Hindlimb muscle (tissue), 1 donor: ENCODE measurements at regions not wholly inside any gene's neighbourhood (a gene's known extent, or its start where the extent isn't known, plus 50 kb on each side); places are given as distances from the start of the nearest gene placed in this dataset.
"Not testable (repeated sequence)": the region's sequence is repeated elsewhere in the genome, so short reads cannot be mapped to it uniquely, and the experiment has no call there.

ENCODE experiments used
- DNase-seq: peaks from one replicate; pipeline ENCODE4 v3.0.0-alpha.2; 2013

DNA sequence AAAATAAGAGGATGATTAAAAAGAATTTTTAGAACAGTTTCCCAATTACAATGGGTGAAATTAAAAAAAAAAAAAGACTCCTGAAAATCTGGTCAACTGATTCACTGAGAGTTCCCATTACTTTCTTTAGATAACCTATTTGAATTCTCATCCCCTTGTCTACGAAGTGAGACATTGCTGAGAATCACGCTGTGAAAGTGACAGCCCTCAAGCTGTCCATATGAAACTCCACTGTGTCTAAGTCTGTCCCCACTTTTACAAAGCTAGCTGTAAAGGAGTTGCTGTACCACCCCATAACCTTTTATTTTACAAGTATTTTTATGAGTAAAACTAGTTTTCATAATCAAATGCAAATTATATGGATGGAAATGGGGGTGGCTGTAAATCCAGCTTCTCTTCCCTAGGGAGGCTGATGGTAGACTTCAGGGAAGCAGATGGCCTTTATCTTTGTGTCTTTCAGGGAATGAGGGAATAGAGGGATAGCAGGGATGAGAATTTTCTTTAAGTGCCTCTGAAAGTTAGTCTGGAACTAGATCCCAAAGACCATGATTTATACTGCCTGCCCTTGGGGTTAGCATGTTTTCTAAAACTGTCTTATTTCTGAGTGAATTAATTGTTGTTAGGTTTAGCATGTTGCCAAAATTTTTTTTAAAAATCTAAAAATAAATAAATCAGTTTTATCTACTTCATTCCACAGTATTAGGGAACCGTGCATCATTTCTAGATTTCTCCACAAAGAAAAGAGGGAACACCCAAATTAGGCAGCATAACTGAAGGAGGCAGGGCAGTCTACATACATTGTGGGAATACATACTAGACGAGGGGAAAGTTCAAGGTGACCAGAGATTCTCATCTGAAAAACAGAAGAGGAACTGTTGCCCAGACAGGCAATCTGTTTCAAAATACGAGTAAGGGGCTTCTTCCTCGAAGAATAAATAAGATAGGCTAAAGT is 1219.1 kb downstream of the UQCRFS1 start:
- DNase-seq: no peak

DNA sequence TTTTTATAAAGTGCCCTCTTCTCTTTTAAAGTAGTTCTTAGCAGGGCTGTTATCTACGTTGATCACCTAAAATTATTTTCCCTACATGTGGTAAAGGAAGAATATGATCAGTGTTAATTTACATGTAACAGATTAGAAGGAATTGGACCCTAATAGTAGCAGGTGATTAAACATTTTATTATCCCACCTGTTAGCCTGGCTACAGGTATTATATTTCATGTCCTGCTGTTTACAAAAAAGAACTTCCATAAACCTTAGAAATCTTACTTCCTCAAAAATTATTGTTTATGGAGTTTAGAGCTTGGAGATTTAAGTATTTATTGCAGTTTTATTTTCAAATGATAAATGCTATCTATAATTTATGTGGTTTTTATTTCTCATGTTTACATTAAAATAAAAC is 1226.7 kb downstream of the UQCRFS1 start:
- no peak for DNase-seq

DNA sequence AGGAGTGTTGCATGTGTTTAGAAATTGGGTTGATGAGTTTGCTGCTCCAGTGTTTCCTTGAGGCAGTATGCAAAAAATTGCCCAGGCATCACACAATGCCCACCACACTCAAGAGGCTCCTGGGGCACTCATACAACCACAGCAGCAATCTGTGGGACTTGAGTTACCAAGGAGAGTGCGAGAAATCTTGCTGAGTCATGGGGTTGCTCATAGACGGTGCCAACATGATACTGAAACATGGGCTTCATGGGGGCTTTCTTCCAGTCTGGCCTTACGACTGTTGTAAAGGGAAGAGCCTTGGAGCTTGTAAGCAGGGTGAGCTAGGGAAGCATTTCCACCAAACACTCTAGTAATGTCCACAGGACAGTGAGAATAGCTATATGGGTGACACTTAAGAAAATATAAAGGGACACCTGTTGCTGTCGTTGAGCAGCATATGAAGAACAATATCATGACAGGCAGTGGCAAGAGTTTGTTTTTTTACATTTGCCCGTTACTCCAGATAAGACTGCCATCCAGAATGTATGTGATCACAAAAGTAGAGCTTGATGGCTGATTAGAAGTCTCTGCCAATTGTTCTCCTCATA is 1237.4 kb downstream of the UQCRFS1 start:
- no peak for DNase-seq

DNA sequence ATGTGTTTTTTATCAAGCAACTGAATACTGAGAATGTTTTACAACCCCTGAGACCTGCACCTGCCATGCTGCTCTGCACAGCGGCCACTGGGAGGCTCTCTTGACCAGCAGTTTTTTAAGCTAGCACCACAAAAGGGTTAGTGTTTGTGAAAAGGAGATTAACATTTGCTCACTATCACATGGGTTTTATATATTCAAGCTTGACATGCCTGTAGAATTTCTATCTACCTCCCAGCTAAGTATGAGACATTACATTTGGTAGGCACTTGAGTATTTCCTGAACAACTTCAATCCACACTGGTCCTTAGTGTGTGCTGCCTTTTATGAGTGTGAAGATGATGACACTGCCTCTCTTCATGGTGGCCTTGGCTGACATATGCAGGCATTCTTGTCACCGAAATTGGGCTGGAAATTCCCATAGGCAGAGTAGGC is 1238.9 kb downstream of the UQCRFS1 start:
- DNase-seq: peak; percentile 18

DNA sequence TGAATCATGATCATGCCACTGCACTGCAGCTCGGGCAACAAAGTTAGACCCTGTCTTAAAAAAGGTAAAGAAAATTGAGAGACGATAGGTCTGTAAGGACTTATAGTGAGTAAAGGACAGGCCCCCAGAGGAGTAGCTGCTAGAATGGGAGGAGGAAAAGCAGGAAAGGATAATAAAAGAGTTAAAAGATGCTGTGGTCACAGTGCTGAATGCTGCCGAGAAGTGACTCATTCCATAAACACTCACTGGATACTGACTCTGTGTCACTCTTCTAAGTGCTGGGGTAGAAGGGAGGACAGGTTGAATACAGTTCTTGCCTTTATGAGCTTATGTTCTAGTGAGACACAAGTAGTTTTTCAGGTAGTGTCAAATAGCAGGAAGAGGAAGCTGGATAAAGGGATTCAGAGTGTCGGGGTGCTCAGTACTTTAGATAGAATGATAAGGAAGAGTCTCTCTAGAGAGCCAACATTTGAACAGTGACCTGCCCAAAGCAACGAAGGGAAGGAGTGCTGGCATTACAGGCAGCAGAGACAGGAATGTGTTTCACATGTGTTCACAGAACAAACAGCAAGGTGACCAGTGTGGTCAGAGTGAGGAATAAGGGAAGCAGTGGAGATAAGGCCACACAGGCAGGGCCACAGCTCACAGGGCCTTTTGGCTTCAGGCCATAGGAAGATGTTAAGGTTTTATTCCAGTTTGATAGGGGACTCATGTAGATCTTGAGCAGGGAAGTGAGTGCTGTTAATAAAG is 1240.5 kb downstream of the UQCRFS1 start:
- DNase-seq: no peak

DNA sequence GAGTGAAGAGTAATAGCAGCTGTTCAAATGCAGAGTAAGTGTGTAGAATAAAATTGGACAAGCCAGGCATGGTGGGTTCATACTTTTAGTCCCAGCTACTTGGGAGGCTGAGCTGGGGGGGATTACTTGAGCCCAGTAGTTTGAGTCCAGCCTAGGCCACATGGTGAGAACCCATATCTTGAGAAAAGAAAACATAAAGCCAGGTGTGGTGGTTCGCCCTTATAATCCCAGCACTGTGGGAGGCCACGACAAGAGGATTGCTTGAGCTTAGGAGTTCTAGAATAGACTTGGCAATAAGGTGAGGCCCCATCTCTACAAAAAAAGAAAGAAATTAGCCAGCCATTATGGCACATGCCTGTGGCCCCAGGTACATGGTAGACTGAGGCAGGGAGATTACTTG is 1241.1 kb downstream of the UQCRFS1 start:
- no peak for DNase-seq

DNA sequence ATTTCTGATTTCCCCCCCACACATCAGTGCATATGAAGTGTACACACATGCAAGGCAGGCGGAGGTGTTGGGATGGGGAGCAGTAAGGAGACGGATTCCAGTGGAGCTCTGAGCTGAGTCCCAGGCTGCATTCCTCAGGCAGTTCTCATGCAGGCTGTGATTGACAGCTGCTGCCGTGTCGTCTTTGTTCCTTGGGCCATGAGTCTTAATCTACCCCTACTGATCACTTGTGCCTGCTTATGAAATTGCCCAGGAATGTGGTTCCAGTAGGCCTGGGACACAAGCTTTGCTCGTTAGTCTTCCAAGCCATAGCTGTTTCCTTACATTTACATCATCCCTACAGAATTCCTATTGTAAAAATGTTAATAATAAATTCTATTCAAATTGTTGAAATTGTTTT is 1241.9 kb downstream of the UQCRFS1 start:
- no peak for DNase-seq

DNA sequence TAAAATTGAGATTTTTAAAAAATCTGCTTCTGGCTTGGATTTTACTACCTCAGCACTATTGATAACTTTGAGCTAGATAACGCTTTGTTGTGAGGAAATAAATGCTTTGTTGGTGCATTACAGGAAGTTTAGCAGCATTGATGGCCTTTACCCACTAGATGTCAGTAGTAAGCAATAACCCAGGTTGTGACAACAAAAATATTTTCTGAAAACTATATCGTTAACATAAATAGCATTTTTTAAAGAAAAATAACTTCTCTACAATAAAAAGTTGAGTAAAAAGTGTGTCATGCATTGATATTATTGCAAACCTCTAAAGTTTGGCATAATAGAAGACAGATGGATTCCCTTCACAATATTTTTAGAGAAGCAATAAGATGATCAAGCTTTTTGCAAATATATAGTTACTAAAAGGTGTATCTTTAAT is 1246.5 kb downstream of the UQCRFS1 start:
- DNase-seq: no peak

DNA sequence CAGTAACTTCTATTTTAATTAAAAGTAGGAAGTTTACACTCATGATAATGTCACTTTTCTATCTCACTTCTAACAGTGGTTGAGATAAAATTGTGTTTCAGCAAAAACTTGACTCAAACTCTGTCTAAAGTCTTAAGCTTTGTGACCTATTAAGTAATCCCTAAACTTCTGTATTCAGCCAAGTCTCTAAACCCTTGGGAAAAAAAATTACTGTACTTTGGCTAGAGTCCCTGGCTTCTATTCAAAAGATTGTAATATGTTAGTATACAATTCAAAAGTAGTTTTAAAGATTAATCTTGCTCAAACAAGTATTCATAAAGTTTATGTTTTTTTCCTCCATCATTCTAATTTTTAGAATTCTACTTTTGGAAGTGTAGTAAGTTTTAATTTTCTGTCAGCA is 1248.8 kb downstream of the UQCRFS1 start:
- DNase-seq: no peak

DNA sequence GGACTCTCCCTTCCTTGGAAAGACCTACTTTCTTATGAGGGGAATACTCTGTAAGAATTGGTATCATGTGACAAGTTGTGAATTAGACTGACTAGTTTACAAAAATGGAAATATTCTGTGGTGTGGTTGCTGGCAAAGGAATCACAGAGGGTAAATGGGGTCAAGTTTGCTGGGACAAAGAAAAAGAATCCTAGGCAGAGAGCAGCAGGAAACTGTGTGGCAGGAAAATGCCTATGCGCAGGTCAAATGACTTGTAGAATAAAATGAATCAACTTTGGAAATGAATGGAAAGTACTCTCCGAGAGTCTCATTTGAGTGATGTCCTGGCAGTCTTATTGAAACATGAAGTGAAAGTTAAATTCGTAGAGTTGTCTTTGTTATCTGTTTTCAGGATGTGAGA is 1250.7 kb downstream of the UQCRFS1 start:
- no peak for DNase-seq

DNA sequence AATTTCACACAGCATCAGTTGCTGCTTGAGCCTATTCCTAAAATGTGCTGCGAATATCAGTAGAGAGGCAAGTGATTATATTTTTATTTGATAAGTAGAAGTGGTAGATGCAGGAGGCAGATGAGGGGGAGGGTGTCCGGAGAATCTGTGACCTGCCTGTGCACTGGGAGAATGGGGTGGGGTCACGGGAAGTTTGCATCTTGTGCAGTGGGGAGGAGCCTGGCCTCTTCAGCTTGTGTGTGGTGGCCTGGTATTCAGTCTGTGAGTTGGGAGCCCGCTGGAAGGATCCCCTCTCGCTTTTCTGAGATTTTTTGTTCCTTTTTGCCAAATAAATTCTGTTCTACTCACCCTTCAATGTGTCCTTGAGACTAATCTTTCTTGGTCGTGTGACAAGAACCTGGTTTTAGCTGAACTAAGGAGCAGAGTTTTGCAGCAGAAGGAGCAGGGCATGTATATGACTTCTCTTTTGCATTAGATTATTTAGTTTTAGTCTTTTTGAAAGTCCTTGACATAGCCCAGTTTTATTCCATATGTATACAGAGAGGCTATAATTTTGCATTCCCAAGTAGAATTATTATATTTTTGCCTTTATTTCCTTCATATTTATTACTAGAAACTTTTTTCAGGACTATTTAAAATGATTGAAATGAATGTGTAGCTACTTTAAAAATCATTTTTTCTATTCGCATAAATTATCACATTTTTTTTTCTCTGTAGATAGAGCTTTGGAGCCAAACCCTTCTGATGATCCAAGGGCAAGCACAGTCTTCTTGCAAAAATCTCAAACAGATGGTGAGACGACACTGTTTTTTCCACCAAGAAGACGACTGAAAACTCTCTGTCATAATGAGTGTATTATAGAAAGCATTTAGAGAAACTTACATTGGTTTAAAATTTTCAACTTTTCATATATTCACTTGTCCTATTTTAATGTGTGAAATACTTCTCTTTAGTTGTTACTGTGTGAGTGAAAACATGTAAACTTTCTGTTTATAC is 1257.2 kb downstream of the UQCRFS1 start:
- no peak for DNase-seq

DNA sequence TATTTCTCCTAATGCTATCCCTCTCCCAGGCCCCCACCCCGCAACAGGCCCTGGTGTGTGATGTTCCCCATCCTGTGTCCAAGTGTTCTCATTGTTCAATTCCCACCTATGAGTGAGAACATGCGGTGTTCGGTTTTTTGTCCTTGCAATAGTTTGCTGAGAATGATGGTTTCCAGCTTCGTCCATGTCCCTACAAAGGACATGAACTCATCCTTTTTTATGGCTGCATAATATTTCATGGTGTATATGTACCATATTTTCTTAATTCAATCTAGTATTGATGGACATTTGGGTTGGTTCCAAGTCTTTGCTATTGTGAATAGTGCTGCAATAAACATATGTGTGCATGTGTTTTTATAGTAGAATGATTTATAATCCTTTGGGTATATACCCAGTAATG is 1270.3 kb downstream of the UQCRFS1 start:
- not testable (repeated sequence) for DNase-seq

DNA sequence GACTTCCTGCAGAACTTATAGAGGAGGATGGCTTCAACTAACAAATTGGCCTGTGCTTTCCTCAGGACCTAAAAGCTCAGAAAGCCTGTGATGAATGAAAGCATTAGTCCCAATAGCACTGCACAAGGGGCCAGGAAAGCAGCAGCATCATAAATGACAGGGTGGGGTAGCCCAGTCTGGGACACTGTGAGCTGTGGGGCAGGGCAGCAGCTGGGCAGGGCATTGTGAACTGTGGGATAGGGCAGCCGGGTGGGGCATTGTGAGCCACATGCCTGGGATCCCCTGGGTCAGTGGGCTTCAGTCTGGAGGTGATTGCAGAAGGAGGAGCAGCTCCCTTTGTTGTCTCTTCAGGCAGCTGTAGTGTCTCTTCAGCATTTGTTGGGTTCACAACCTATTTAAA is 1276.8 kb downstream of the UQCRFS1 start:
- DNase-seq: no peak

DNA sequence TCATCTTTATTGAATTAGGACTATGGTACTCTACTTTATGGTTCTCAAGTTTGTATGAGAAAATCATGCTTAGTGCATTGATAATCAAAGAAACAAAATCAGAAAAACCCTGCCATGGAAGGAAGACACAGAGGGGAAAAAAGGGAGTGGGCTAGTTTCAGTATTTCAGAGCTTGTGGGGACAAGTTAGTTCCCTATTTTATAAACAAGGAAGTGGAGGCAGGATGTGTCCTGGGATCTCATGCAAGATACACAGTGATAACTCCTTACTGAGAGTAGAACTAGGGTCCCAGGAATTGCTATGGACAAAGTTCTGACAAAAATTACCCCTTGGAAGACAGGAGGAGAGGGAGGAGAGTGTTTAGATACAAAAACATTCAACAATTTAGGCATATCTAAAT is 1277.3 kb downstream of the UQCRFS1 start:
- no peak for DNase-seq

DNA sequence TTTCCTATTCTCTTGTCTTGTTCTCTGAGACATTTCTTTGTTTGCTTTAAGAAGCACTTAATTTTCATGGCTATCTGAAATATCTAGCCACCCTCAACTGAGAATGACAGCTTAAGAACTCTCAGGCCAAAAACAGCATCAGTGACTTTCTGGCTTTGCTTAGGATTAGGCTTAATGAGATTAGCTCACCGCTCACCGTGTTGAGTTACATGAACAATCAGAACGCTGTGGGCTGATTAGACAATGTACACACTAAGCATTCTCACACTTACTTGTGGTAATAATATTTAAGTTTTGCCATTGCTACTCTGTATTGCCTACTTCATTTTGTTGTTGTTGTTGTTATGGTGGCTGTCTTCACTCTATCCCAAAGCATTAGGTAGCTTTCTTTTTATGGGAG is 1283.6 kb downstream of the UQCRFS1 start:
- DNase-seq: no peak

DNA sequence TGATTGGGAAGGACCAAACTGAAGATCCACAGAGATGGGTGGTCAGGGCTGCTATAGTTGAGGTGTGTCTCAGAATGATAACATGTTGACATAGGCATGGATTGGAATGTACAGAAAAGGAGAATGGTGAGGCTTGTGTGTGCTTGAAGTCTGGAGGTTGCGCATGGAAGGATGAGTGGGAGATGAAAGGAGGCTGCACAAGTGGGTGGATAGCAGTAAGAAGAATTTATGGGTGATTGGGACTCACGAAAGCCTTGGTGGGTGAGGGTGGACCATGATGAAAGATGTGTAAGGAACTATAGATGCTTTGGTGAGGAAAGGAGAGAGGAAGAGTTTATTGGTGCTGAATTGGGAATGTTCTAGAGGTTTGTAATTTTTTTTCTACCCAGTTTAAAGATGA is 1287.7 kb downstream of the UQCRFS1 start:
- no peak for DNase-seq

DNA sequence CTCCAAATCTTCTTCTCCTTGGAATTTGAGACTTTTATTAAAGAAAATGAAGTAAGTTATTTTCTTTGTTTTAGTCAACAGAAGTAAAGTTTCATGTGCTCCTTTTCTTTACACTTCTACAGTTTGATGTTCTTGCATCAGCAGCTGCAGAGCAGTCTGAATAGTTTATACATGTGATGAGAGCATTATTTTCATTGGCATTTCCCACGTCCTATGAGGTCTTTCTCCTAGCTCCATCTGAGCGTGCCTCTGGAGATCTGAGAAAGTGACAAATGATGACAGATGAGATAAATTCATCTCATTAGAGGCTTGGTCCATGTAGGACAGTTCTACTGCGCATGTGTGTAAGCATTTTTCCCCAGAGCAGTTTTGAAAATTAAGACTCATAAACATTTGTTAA is 1290.0 kb downstream of the UQCRFS1 start:
- no peak for DNase-seq

DNA sequence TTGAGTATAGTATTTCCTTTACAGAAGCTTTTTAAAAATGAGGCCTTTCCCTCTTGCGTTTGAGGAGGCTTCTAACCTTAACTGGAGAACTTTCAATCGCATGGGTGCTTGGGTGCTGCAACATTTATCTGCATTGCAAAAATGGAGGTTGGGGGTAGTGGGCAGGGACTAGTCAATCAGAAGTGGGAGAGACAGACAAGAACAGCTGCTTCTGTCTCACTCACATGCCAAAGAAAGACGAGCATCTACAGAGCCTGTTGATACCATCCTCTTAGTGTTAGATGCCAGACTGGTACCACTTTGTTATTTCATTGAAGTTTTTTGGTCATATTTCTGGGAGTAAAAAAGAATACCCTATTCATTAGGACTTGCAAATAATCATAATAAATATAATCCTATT is 1292.2 kb downstream of the UQCRFS1 start:
- no peak for DNase-seq

DNA sequence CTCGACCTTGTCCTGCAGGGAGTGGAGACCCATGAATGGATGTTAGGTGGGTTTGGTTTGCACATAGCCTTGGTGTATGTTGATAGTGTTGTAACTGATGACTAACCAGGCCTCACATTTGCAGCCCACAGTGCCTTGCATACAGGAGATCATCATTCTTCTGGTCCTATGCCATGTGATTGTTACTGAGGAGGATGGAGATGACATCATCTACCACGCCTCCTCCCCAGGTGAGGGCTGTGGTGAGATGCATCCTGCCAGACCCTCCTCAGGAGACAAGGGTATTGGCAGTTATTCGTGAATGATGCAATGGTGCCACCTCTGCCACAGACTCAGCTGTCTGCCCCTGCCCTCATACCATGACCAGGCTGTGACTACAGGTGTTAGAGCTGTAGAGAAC is 1294.1 kb downstream of the UQCRFS1 start:
- no peak for DNase-seq

DNA sequence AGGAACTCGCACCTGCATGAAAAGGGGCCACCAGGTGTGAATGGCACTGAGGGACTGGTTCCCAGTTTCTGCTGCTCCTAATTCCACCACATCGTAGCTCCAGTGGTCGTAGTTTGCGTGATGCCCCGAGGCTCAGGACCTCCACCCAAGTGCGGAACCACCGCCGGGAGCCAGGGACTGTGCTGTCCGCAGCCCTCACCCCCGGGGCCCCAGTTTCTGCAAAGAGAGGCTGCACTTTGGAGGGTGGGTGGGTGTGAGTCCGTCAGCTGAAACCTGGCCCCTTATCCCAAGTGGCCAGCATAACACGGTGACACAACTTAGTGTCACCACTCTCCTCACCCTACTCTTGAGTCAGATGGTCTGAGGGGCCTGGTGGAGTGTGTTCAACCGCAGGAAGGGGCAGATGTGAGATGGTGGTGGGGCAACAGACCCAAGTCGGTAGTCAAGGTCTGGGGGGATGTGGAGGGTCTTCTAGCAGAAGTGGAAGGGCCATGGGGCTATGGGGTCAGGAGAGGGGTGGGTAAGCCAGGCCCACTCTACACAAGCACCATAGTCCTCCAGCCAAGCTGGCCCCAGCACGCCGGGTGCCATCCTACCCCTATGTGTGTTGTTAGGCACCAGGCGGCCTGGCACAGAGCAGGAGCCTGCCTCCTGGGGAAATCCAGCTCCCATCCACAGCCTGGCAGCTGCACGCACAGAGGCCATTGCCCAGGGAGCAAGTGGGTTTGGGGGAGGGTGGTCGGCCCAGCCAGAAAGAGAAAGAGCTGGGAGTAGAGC is 1301.6 kb downstream of the UQCRFS1 start:
- DNase-seq: no peak

DNA sequence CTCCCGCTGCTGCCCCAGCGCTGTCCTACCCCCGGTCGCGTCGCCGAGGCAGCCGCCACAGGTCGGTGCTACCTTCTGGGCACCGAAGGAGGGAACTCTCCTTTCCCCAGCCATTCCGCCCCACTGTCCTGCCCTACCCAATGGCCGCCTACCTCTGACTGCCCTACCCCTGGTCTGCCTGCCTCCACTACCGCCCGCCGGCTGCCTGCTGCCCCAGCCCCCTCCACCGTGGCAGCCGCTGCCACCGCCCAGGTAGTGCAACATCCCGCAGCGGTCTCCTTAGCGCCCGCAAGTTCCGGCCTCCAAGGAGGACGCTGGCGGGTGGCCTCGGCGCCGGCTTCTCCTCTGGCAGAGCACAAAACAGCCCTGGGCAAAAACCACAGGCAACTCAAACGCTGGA is 1303.1 kb downstream of the UQCRFS1 start:
- DNase-seq: no peak
